ENCODE measurements at regions not wholly inside any gene's neighbourhood (a gene's known extent, or its start where the extent isn't known, plus 50 kb on each side); places are given as distances from the start of the nearest gene placed in this dataset.

- TF ChIP-seq JUND (IDR thresholded peaks at IDR 0.05) (no peak), POLR2A (IDR thresholded peaks at IDR 0.05; ENCODE audit: borderline replicate concordance, extremely low read depth, insufficient read depth, insufficient read length) (no peak), CBX3 (IDR thresholded peaks at IDR 0.05; ENCODE audit: low read depth) (no peak), SRF (IDR thresholded peaks at IDR 0.05; ENCODE audit: low read depth) (no peak)
- TF ChIP-seq, protein P1, sequence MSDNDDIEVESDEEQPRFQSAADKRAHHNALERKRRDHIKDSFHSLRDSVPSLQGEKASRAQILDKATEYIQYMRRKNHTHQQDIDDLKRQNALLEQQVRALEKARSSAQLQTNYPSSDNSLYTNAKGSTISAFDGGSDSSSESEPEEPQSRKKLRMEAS (IDR thresholded peaks at IDR 0.05) = no peak
Observed at GRCh38 chrX:139020801-139021200, 309.3 kb upstream of the FGF13 start (continued).

DNA sequence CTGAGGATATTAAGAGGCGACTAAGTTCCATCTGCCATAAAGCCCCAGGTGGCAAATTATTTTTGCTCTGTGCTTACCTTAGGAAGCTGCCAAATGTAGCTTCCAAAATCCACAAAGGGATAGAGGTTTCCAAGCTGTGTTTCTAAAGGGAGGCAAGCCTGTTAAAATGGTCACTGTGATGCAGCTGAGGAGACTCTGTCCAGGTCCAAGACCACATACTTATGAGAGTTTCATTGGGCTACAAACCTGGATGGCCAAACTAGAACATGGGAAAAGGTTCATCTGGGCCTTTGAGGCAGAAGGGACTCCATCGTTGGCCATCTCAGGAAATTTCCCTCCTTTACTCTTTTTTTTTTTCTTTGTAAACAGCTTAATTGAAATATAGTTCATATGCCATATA is 306.9 kb upstream of the FGF13 start:
- no peak for TF ChIP-seq FOSL1 (IDR thresholded peaks at IDR 0.05; ENCODE audit: low read depth)
- no peak for TF ChIP-seq CEBPB (IDR thresholded peaks at IDR 0.05; ENCODE audit: low read depth)
- TF ChIP-seq POLR2A (IDR thresholded peaks at IDR 0.05; ENCODE audit: borderline replicate concordance, extremely low read depth, insufficient read depth, insufficient read length) = no peak
- TF ChIP-seq, protein P2, sequence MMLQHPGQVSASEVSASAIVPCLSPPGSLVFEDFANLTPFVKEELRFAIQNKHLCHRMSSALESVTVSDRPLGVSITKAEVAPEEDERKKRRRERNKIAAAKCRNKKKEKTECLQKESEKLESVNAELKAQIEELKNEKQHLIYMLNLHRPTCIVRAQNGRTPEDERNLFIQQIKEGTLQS (IDR thresholded peaks at IDR 0.05) = no peak
- TF ChIP-seq, protein P3, sequence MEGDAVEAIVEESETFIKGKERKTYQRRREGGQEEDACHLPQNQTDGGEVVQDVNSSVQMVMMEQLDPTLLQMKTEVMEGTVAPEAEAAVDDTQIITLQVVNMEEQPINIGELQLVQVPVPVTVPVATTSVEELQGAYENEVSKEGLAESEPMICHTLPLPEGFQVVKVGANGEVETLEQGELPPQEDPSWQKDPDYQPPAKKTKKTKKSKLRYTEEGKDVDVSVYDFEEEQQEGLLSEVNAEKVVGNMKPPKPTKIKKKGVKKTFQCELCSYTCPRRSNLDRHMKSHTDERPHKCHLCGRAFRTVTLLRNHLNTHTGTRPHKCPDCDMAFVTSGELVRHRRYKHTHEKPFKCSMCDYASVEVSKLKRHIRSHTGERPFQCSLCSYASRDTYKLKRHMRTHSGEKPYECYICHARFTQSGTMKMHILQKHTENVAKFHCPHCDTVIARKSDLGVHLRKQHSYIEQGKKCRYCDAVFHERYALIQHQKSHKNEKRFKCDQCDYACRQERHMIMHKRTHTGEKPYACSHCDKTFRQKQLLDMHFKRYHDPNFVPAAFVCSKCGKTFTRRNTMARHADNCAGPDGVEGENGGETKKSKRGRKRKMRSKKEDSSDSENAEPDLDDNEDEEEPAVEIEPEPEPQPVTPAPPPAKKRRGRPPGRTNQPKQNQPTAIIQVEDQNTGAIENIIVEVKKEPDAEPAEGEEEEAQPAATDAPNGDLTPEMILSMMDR (IDR thresholded peaks at IDR 0.05 in 2 of 3, conservative IDR thresholded peaks at IDR 0.05 in 1 of 3; ENCODE audit: borderline replicate concordance in 1 of 3, insufficient read depth in 1 of 3, low read depth in 2 of 3, low read length in 2 of 3) = no peak
- no peak for TF ChIP-seq ZBTB33 (IDR thresholded peaks at IDR 0.05; ENCODE audit: extremely low read depth, insufficient replicate concordance, low read length)
- TF ChIP-seq, protein P1 (IDR thresholded peaks at IDR 0.05) = no peak
- TF ChIP-seq RAD21 (IDR thresholded peaks at IDR 0.05; ENCODE audit: low read depth) = no peak
- TF ChIP-seq SRF (IDR thresholded peaks at IDR 0.05; ENCODE audit: low read depth) = no peak
- TF ChIP-seq YY1 (IDR thresholded peaks at IDR 0.05; ENCODE audit: extremely low read depth, insufficient replicate concordance, low read depth, low read length) = no peak
- no peak for TF ChIP-seq EZH2phosphoT487 (IDR thresholded peaks at IDR 0.05; ENCODE audit: borderline replicate concordance)
- no peak for TF ChIP-seq REST (IDR thresholded peaks at IDR 0.05; ENCODE audit: low read depth)
- TF ChIP-seq TCF7L2 (IDR thresholded peaks at IDR 0.05; ENCODE audit: borderline replicate concordance, extremely low read depth, insufficient read depth, insufficient read length) = no peak
- POLR2A ChIA-PET = no interaction called here
- intact Hi-C loops (cut with micrococcal nuclease) = no loop called here
- Histone ChIP-seq H3K4me3 (replicated peaks in 1 of 2; ENCODE audit: low read depth in 1 of 2, low read length in 2 of 2) (no peak overlapping the region), H3K9ac (ENCODE audit: low read length) (no peak overlapping the region), H3K36me3 (ENCODE audit: control insufficient read depth in 1 of 2, insufficient read depth in 2 of 2, low read length in 2 of 2) (no peaks in the 10 kb centered on the region; a peak in 1 of 4 replicates), H4K20me1 (ENCODE audit: insufficient read depth) (no peaks in the 10 kb centered on the region), H3K9me2 (ENCODE audit: insufficient read depth) (no peaks in the 10 kb centered on the region), H3K27ac (ENCODE audit: low read depth, low read length) (no peak overlapping the region), H3K4me2 (ENCODE audit: low read length) (no peak overlapping the region), H3K79me2 (ENCODE audit: insufficient read depth, low read length) (no peaks in the 10 kb centered on the region), H3K27me3 (ENCODE audit: insufficient read depth, low read length) (no peaks in the 10 kb centered on the region), H3K4me1 (ENCODE audit: control insufficient read depth in 1 of 2, insufficient read depth in 2 of 2, low read length in 2 of 2) (no peaks in the 10 kb centered on the region), H3K9me3 (ENCODE audit: control insufficient read depth in 1 of 2, insufficient read depth in 1 of 2, low read depth in 1 of 2, low read length in 2 of 2) (no peaks in the 10 kb centered on the region), H2AFZ (ENCODE audit: low read depth, low read length, poor library complexity, severe bottlenecking) (no peak overlapping the region)
- ATAC-seq = no peak
- RAD21 ChIA-PET (ENCODE audit: low non-redundant PET in 1 of 2, low total read pairs in 2 of 2, uncharacterized antibody in 2 of 2, unreplicated experiment in 2 of 2) = no interaction called here
- BruUV-seq (replicated peaks) = no TSS peak
- CTCF ChIA-PET = no interaction called here
- no peak for DNase-seq (ENCODE audit: low read depth, low spot score)

Data from HCT116 (cell line).